ENCODE measurements at regions not wholly inside any gene's neighbourhood (a gene's known extent, or its start where the extent isn't known, plus 50 kb on each side); places are given as distances from the start of the nearest gene placed in this dataset.

DNA sequence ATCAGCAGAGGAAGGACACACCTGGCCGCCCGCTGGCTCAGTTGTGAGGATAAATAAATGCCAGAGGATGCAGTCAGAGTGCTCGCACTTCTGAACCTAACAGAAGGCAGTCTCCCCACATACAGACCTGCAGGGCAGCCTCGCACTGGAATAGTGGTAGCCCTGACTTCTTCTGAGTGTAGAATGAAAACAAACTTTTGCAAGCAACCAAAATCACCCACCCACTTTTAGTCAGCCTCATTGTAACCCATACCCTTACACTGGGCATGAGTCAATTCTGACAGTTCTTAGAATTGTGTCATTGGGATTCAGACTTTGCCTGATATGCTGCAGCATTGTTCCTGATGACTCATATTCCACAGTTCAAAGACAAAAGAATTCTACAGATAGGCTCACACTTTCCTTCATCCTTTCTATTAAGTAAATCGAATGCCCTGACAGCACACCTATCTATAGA lies 167.0 kb upstream of the CDK1 start:
- TF ChIP-seq, protein P1, sequence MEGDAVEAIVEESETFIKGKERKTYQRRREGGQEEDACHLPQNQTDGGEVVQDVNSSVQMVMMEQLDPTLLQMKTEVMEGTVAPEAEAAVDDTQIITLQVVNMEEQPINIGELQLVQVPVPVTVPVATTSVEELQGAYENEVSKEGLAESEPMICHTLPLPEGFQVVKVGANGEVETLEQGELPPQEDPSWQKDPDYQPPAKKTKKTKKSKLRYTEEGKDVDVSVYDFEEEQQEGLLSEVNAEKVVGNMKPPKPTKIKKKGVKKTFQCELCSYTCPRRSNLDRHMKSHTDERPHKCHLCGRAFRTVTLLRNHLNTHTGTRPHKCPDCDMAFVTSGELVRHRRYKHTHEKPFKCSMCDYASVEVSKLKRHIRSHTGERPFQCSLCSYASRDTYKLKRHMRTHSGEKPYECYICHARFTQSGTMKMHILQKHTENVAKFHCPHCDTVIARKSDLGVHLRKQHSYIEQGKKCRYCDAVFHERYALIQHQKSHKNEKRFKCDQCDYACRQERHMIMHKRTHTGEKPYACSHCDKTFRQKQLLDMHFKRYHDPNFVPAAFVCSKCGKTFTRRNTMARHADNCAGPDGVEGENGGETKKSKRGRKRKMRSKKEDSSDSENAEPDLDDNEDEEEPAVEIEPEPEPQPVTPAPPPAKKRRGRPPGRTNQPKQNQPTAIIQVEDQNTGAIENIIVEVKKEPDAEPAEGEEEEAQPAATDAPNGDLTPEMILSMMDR (IDR thresholded peaks at IDR 0.05; ENCODE audit: borderline replicate concordance, extremely low read depth, low read length, poor library complexity, severe bottlenecking), result no peak
- no peak for TF ChIP-seq EZH2 (IDR thresholded peaks at IDR 0.05; ENCODE audit: borderline replicate concordance, low read depth, low read length, severe bottlenecking)

Data from DND-41 (cell line).